ENCODE measurements at regions not wholly inside any gene's neighbourhood (a gene's known extent, or its start where the extent isn't known, plus 50 kb on each side); places are given as distances from the start of the nearest gene placed in this dataset.
"Not testable (repeated sequence)": the region's sequence is repeated elsewhere in the genome, so short reads cannot be mapped to it uniquely, and the experiment has no call there.

DNA sequence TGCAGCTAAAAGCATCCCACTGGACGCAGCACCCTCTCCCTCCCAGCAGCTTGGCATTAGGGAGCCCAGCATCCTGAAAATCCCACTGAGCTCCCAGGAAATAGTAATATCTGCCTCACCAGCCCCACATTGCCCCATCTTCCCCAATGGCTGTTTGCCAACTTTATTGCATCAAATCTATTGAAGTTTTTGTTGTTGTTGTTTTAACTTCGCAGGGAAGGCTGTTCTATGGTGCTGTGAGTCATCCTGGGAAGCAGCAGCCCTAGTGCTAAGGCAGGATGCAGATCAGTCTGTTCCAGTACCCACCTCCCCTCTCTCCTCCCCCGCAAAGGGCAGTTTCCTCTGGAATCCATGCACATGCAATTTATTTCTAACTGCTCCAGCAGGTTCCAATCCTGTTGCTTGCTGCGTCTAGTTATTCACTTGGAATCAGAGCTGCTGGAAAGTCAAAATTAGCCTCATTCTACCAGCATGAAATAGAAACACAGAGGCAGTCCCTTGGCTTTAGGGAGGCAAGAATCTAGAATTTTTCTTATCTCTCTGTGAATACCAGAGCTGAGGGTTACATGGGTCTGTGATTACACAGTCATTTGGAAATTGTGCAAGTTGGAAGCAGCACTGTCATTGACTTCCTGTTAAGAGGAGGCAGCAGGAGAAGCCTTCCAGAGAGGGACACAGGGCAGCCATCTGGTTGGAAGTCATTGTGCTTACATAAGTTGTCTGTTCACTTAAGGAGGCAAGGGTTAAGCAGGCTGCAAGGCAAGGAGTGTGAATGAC, 115.9 kb upstream of the CACUL1 start:
- no peak for DNase-seq (ENCODE audit: low read depth in 2 of 2)

DNA sequence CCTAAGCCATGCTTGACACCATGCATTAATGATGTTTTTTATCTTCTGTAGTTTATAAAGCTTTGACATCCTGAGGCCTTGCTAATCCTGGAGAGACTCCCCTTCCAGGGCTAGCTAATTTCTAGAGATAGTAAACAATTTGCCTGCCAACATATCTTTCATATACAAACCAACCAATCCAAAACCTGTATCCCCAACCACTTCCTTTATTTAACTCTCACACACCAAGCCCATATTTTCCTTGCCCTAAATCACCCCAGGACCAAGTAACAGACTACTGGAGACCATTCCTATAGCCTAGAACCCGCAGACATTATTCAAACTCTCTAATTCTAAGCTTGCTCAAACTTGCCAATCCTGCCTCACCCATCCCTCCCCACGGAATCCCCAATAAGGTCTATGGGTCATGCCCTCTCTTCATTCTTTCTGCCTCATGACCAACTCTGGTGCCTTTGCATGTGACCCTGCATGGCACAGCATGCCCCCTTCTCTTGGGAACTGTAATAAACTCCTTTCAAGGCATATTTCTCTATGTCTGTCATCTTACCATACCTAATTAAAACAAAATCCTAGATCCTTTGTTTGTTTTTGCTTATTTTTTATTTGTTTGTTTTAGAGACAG, 116.6 kb upstream of the CACUL1 start:
- DNase-seq (ENCODE audit: low read depth in 2 of 2) = no peak

DNA sequence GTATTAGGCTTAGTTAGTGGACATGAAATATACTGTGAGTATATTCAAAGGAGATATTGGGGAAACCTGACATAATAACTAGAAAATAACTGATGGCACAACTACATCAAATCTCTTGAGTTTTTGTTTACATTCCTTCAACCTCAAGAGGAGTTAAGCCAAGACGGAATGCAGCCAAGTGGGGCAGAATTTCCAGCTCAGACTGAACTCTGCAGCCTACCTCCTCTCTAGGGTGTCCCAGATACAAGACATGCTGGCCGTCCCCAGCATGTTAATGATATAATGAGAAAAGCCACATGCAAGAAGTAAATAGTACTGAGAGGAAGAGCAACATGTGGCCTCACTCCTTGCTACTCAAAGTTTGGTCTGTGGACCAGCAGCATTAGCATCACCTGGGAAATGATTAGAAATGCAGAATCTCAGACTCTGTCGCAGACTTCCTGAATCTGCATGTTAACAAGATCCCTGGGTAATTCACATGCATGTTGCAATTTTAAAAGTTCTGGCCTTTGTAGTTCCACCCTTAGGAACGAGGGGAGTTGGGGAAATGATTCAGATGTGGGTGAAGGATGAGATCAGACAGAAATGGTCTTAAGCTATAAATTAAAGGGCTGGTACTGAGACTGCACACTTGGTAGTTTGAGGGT, 118.4 kb upstream of the CACUL1 start:
- DNase-seq (ENCODE audit: low read depth in 2 of 2) = no peak

DNA sequence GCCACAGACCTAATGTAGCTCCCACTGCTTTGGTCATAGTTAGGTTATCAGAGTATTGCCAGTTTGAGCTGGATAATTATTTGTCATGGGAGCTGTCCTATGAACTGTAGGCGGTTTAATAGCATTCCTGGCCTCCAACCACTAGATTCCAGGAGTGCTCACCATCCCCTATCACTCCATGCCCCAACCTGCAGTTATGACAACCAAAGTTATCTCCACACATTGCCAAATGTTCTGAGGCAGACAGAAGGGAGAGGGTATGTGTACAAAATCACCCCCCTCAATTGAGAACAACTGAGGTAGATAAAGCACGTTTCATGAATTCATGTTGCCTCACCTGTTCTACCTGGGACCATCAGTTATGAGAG, 119.0 kb upstream of the CACUL1 start:
- no peak for DNase-seq (ENCODE audit: low read depth in 2 of 2)

DNA sequence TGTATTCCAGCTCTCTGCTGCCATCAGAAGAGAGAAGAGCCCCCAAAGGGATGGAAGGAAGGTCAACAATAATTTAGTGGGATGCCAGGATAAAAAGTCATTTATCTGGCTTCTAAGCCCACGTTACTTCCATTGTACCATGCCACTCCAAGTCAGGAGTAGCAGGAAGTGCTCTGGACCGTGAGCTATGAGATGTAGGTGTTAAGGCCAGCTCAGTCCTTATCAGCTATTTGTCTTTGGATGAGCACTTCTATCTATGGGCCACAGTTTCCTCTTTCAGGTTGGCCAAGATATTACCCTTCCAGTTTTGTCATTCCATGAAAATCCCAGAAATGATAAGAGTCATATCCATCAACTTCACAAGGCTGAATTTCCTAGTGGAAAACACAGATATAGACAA, 119.4 kb upstream of the CACUL1 start:
- no peak for DNase-seq (ENCODE audit: low read depth in 2 of 2)

DNA sequence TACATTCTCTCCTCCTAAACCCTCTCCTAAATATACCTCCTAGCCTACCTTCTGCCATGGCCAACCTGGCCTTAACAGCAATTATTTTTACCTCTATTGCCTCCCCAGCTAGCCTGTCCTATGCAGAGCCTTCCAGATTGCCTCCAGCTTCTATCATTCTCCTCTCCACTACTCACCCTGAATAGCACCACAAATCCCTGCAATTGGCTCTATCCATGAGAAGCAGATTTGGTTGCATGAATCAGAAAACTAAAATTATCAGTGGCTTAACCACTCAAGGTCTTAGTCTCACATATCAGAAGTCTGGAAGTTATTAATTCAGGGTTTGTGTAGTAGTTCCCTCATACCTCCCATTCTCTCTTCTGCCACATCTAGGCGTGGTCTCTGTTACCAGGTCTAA, 120.3 kb upstream of the CACUL1 start:
- no peak for DNase-seq (ENCODE audit: low read depth in 2 of 2)

DNA sequence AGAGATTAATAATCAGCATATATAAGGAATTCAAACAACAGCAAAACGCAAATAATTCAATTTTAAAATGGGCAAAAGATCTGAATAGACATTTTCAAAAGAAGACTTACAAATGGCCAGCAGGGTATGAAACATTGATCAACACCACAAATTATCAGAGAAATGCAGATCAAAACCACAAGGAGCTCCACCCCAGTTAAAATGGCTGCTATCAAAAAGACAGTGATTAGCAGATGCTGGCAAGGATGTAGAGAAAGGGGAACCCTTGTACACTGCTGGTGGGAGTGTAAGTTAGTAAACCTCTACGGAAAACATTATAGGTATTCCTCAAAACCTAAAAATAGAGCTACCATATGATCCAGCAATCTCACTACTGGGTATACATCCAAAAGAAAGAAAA, 128.0 kb upstream of the CACUL1 start:
- DNase-seq (ENCODE audit: low read depth in 2 of 2) = no peak

DNA sequence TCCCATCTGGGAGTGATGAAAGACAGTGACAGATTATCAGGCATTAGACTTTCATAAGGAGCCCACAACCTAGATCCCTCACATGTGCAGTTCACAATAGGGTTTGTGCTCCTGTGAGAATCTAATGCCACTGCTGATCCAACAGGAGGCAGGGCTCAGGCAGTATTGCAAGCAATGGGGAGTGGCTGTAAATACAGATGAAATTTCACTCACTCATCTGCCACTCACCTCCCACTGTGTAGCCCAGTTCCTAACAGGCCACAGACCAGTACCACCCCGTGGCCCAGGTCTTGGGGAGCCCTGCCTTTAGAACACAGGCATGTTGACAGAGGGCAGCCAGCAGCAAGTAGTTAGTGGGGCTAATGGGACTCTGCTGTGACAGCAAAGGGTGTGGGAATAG, 137.3 kb upstream of the NANOS1 start:
- no peak for DNase-seq (ENCODE audit: low read depth in 2 of 2)

DNA sequence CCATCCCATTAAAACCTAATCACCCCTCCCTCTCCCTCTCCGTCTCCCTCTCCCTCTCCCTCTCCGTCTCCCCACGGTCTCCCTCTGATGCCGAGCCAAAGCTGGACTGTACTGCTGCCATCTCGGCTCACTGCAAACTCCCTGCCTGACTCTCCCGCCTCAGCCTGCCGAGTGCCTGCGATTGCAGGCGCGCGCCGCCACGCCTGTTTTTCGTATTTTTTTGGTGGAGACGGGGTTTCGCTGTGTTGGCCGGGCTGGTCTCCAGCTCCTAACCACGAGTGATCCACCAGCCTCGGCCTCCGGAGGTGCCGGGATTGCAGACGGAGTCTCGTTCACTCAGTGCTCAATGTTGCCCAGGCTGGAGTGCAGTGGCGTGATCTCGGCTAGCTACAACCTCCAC, 134.6 kb upstream of the NANOS1 start:
- DNase-seq (ENCODE audit: low read depth in 2 of 2) = not testable (repeated sequence)

DNA sequence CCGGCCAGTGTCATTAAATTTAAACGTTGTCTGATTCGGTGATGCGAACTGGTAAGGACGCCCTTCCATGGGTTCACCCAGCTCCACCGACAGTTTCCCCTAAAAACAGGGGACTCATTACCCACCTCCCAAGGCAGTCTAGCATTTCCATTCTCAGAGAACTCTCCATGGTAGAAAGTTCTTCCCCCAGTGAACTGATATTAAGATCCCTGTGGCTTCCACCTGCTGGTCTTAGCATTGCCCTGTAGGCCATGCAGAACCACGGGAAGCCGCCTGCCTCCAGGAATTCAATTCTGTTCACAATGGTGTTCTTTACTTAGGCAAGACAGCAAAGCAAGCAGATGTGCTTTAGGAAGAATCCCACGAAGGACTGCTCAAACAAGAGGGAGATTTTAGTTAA, 128.9 kb upstream of the NANOS1 start:
- no peak for DNase-seq (ENCODE audit: low read depth in 2 of 2)

DNA sequence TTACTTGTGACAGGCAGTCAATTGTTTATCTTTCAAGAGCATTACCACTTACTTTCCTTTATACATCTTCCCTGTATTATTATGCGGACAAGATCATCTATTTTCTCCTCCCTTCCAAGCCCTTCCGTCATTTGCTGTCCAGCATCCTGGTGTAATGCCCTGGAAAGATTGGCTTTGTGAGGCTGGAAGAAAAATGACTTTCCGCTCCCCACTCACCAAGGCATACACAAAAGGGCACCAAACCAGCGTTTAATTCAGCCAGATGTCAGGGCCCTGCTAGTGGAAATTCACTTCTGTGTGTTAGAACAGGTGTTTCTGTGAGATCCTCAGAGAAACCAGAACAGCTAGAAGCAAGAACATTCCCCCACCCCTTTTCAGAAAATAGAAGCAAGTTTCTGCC, 128.1 kb upstream of the NANOS1 start:
- DNase-seq (ENCODE audit: low read depth in 2 of 2) = no peak

DNA sequence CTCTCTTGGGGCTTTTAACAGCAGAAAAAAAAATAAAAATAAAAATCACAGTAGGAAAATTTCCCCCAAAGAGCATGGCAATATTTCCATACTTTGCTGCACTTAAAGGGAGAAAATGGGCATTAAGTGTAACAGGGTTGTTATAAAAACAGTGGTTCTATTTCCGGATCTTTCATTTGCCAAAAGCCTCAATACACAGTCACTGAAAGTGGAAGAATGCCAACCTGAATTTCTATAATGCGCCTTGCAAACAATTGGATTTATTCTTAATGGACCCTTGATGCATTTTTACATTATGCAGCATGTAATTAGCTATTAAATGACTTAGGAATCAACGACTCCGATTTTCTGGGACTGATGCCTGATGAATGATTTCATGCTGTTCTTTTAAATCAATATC, 127.6 kb upstream of the NANOS1 start:
- no peak for DNase-seq (ENCODE audit: low read depth in 2 of 2)

DNA sequence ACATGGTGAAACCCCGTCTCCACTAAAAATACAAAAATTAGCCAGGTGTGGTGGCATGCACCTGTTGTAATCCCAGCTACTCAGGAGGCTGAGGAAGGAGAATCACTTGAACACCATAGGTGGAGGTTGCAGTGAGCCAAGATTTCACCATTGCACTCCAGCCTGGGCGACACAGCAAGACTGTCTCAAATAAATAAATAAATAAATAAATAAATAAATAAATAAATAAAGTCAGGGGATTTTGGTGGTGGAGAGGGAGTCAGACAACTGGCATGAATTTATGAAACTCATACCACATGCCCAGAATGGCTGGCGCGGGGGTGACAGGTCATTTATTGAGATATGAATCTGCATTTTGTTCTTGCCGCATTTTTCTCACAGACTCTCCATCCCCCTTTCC, 126.9 kb upstream of the NANOS1 start:
- DNase-seq (ENCODE audit: low read depth in 2 of 2) = not testable (repeated sequence)

DNA sequence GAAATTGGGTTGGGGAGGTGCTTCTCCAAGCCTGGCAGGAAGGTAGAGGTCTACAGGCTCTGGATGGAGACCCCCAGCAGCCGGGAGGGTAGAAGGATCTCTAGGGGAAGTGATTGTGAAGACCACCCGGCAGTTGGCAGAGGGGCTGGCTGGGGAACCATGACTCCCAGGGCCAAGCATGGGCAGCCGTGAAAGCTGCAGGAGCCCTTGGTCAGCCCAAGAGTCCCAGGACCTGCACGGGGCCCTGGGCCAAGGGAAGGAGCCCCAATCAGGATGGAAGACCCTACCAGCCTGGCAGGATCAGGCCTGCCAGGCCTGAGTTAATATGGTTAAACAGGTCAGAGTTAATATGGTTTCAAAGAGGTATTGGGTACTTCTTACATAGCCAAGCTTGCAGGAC, 126.3 kb upstream of the NANOS1 start:
- DNase-seq (ENCODE audit: low read depth in 2 of 2) = no peak

DNA sequence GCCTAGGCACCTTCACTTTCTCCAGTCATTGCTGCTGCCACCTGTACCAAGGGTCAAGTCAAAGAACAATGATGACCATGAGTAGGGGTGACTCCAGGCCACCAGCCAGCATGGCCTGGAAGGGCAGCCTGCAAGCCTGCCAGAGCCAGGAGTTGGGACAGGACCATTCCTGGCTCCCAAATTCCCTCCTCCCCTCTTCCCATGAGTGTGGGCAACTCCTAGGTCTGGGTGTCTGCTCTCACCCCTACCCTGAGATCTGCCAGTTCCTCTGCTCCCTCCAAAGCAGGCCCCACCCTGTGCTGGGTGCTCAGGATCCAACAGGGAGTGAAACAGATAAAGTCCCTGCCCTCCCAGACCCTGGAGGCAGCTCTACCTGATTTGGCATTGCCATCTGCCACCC, 125.8 kb upstream of the NANOS1 start:
- DNase-seq (ENCODE audit: low read depth in 2 of 2) = no peak

DNA sequence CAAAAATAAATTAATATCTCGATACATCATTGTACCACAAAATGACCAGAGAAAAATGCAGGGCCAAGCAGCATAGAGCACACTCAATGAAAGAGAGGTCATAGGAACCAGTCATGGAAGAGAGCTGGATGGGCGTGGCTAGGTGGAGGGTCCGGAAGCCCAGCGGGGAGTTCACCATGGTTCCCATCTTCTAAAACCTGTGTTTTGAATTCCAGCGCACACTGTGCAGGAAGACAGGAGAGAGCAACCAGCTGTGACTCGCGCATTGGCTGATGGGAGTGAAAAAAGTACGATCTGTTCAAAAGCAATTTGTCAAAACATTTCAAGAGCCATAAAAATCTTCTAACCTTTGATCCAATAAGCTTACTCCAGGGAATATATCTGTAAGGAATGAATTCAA, 125.2 kb upstream of the NANOS1 start:
- DNase-seq (ENCODE audit: low read depth in 2 of 2) = no peak

DNA sequence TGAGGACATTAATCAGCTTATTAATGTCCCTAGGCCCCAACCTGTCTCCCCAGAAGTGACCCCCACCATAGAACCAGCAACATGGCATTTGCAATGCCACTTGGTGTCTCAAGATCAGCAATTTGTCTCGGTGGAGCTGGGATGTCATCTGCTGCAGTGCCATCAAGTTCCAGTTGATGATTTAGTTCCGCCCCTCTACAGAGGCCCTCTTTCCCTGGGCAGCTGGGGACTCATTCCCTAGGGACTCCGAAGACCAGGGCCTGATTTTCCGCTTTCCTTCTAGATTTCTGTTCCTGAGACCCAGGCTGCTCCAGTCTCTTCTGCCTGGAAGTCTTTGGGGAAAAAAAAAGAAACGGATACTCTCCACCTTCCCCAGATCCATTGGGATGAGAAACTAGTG, 122.5 kb upstream of the NANOS1 start:
- DNase-seq (ENCODE audit: low read depth in 2 of 2) = no peak

DNA sequence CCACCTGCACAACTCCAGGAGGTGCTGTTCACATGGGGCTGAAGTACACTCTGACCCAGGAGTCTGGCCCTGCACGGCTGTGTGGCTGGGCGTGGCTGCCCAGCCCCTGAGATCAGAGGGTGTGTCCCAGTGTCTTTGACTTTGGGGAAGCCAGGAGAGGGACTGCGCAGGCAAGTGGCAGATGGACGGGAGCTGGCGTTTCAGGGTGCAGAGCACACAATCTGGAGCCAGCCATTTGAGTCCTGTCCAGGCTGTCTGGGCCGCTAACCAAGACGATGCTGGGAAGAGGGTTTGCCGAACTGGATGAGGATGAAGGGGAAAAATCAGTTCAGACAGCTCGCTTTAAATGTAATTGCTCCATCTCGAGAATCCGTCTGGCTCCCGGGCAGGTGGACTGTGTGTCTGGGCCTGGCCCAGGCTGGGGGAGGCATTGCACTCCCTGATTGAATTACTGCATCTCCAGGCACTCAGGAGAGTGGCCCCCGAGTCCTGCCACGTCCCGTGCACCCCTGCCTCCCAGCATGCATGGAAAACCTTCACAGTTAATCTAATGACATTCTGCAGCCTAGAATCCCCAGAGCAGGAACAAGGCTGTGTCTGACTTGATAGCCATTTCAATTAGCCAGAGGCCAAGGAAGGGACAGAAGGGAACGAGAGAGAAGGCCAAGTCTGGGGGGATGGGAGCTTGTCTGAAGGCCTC, 120.8 kb upstream of the NANOS1 start:
- DNase-seq (ENCODE audit: low read depth in 2 of 2) = no peak

DNA sequence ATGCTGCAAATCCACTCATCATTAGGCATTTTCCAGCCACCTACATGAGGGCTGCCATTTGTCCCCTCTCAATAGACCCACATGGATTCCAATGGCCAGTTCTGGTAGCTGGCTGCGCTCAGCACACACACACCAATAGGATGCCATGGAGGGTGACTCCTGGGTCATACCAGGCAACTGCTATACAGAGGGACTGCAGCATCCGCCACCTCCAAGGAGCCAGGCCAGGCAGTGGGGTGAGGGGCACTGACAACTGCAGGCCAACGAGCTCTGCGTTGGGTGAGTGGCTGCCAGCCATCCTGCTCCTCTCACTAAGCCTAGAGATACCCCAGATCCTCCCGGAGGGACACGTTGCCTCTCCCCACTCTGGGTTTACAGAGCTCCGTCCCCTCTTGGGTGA, 118.8 kb upstream of the NANOS1 start:
- DNase-seq (ENCODE audit: low read depth in 2 of 2) = no peak

DNA sequence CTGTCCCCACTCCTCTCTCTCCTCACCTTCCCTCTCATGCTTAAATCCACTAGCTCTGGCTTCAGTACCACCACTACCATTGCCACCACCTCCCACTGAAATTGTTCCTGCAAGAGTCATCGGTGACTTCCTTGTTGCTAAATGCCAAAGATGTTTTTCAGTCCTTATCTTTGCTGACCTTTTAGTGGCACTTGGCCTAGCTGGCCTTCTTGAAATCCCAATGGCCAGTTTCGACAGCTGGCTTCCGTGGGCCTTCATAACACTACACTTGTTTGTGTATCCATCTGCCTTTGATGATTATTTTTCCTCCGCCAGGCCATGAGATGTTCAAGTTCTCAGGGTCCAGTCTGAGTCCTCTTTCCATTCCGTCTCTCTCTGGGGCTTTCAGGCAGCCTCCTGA, 118.2 kb upstream of the NANOS1 start:
- DNase-seq (ENCODE audit: low read depth in 2 of 2) = no peak

DNA sequence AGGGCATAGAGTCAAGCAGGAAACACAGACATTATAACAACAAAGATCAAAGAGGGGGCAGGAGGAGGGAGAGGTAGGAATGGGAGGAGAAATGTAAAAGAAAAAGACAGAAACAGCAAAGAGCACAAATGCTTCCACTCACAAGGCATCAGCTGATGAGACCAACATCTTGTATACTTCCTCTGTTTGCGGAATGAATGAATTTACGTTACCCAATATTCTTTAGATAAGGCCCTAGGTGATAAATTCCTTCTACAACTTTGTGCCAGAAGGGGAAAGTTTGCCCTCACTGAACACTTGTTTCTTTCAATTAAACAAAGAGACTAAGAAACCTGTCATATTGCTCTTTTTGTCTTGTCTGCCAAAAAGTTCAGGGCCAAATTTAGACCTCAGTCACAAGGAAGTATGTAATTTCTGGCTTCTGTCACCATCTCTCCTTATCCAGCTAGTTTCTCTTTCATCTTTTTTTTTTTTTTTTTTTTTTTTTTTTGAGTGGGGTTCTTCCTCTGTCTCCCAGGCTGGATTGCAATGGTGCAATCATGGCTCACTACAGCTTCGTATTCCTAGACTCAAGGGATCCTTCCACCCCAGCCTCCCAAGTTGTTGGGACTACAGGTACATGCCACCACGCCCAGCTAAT, 116.4 kb upstream of the NANOS1 start:
- DNase-seq (ENCODE audit: low read depth in 2 of 2) = no peak

DNA sequence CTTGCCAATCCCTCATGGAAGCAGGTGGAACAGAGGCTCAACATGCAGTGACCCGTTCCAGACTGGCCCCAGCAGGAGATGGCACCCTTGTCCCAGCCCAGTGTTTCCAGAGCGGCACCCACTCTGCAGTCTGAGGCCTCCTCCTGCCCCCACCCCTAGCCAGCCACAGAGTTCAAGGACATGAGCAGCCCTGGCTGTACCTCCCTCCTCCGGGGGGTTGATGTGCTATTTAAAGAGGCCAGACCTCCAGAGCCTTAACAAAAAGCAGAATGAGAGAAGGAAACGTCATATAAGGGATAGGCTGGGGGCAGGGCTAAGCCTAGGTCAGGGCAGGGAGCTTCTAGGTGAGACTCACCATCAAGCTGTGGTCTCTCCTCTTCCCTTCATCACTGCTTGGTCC, 115.7 kb upstream of the NANOS1 start:
- DNase-seq (ENCODE audit: low read depth in 2 of 2) = no peak

Data from activated CD8-positive, alpha-beta memory T cell treated with anti-CD3 and anti-CD28 coated beads for 4 hours (primary cell).